Naive thymus-derived CD8-positive, alpha-beta T cell (primary cell): ENCODE measurements at regions not wholly inside any gene's neighbourhood (a gene's known extent, or its start where the extent isn't known, plus 50 kb on each side); places are given as distances from the start of the nearest gene placed in this dataset.
"Not testable (repeated sequence)": the region's sequence is repeated elsewhere in the genome, so short reads cannot be mapped to it uniquely, and the experiment has no call there.

ENCODE experiments used
- ATAC-seq, 2 donors: fragments of 150-1000 bp; cut with Tn5 transposase in 1 of 2; sonication (Bioruptor Pico), chemical (Tn5 transposase) in 1 of 2; 1 replicate in 1 of 2; 2 replicates in 1 of 2; pipeline ENCODE4 v1.10.0; 2021; ENCODE audit warnings: mild to moderate bottlenecking in 2 of 2, moderate library complexity in 2 of 2
- POLR2A ChIA-PET: fragments of 350-600 bp; sonication (Branson Sonifier 250); formaldehyde crosslinking; loops from one replicate; lab custom pipeline; 2021; ENCODE audit warnings: antibody characterized with exemption; lab: Charles Lee
- DNase-seq, 10 donors: peaks; one replicate each; pipeline versions ENCODE4 v3.0.0 to v3.0.0-alpha.2; 2020 to 2022
- H3K27ac Mint-ChIP-seq, 10 donors: one replicate each; pipeline ENCODE4 v1.8.0; 2020 to 2022; ENCODE audit warnings: mild to moderate bottlenecking in 10 of 10, mixed read lengths in 10 of 10, moderate library complexity in 4 of 10, inconsistent platforms in 1 of 10
- H3K27me3 Mint-ChIP-seq, 5 donors: one replicate each; pipeline ENCODE4 v1.8.0; 2021 to 2022; ENCODE audit warnings: mixed read lengths in 5 of 5
- H3K36me3 Mint-ChIP-seq, 3 donors: one replicate each; pipeline ENCODE4 v1.8.0; 2020 to 2022; ENCODE audit warnings: mixed read lengths in 3 of 3, mild to moderate bottlenecking in 2 of 3, inconsistent platforms in 1 of 3
- H3K4me1 Mint-ChIP-seq, 4 donors: one replicate each; pipeline ENCODE4 v1.8.0; 2021 to 2022; ENCODE audit warnings: mixed read lengths in 4 of 4
- H3K4me3 Mint-ChIP-seq, 10 donors: one replicate each; pipeline ENCODE4 v1.8.0; 2020 to 2022; ENCODE audit warnings: mild to moderate bottlenecking in 10 of 10, mixed read lengths in 10 of 10, moderate library complexity in 6 of 10, inconsistent platforms in 1 of 10
- H3K9me3 Mint-ChIP-seq, 9 donors: one replicate each; pipeline ENCODE4 v1.8.0; 2020 to 2022; ENCODE audit warnings: mixed read lengths in 9 of 9, mild to moderate bottlenecking in 3 of 9, inconsistent platforms in 1 of 9, moderate library complexity in 1 of 9

DNA sequence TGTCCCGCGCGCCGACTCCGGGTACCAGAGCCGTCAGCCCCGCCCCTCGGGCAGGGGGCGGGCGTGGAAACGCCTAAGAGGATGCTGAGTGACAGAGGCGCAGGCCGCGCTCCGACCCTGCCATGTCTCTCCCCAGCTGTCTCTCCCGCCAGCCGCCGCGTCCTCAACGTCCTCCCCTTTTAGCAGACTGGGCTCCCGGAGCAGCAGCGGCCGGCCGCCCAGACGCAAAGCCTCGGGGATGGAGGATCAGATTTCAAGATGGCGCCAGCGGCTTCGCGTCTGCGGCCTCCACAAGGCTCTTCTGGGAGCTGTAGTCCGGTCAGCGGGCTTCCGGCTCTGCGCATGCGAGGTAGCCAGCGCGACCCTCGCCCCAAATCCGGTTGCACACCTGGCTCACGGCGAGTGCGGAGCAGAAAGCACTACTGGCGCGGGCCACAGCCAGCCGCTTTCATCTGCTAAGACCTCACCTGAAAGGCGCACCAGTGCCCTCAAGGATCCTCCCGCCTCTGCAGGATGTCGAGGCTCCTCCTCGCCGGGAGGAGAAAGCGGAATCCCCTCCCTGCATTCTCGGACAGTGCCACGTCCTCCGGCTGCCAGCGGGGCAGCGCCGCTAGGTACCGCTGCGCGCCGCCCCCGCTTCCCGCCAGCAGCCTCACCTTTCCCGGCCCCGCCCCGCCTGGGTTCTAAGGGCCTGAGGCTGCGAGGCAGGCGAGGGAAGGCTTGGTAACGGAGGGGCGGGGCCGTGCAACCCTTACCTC lies 143.6 kb downstream of the NBPF8 start:
- Mint-ChIP-seq H3K4me3 (peak overlapping the region; percentile 67 to 85 (median 76)), H3K27ac (peak overlapping the region in 5 of 10 donors; percentile 63 to 86 (median 71))
- H3K36me3 Mint-ChIP-seq, H3K4me1 Mint-ChIP-seq, POLR2A ChIA-PET, H3K27me3 Mint-ChIP-seq, H3K9me3 Mint-ChIP-seq: not testable (repeated sequence)
- peak in 9 of 10 donors; percentile 38 to 69 (median 55) for DNase-seq
- peak; percentile 69 to 78 for ATAC-seq

- ATAC-seq (peak; percentile 52 to 78), DNase-seq (peak in 5 of 10 donors; percentile 19 to 51 (median 23))
- Mint-ChIP-seq H3K4me3 (peak overlapping the region in 3 of 10 donors; percentile 5 to 50 (median 34)), H3K27ac (peak overlapping the region in 4 of 10 donors; percentile 46 to 69 (median 64))
- POLR2A ChIA-PET, H3K27me3 Mint-ChIP-seq, H3K4me1 Mint-ChIP-seq, H3K36me3 Mint-ChIP-seq, H3K9me3 Mint-ChIP-seq: not testable (repeated sequence)
Observed at GRCh38 chr1:120561767-120562166, 146.9 kb downstream of the NBPF8 start.

DNA sequence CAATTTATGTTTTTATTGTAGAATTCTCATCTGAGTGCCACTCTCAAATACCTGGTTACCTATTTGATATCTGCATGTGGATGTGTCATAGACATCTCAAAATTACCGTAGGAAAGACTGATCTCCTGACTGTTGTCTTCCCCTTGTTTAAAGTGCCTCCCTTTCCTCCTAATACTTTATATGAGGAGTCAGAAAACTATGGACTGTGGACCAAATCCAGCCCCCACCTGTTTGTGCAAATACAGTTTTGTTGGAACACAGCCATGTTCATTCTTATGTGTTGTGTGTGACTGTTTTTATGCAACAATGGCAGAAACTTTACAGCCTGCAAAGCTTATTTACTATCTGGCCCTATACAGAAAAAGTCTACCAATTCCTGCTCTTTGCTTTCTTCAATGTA lies 150.6 kb downstream of the NBPF8 start:
- H3K4me3 Mint-ChIP-seq, H3K27ac Mint-ChIP-seq, H3K27me3 Mint-ChIP-seq, H3K4me1 Mint-ChIP-seq, POLR2A ChIA-PET, H3K36me3 Mint-ChIP-seq, ATAC-seq, H3K9me3 Mint-ChIP-seq, DNase-seq: not testable (repeated sequence)

DNA sequence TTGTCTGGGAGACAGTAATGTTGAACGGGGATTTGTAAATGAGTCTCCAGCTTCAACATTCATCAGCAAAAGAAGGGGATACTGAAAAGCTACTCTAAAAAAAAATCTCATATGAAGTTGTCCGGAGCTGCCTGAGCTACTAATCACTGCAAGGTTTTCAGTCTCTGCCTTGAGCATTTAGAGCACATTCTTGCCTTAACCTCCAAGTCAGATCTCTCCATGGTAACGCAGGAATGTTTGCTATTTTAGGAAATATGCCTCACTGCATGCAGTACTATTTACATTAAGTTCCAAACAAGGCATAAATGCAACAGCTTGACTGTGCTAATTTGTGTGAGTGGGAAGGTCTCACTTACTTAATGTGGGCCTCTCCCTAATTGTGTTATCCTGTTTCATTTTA lies 152.8 kb downstream of the NBPF8 start:
- H3K27me3 Mint-ChIP-seq, ATAC-seq, H3K36me3 Mint-ChIP-seq, DNase-seq, POLR2A ChIA-PET, H3K9me3 Mint-ChIP-seq, H3K4me1 Mint-ChIP-seq, H3K27ac Mint-ChIP-seq, H3K4me3 Mint-ChIP-seq: not testable (repeated sequence)

- H3K36me3 Mint-ChIP-seq, H3K9me3 Mint-ChIP-seq, H3K27me3 Mint-ChIP-seq, H3K27ac Mint-ChIP-seq, ATAC-seq, H3K4me3 Mint-ChIP-seq, DNase-seq, POLR2A ChIA-PET, H3K4me1 Mint-ChIP-seq: not testable (repeated sequence)
Observed at GRCh38 chr1:120575201-120575600, 148.5 kb upstream of the NBPF26 start.

DNA sequence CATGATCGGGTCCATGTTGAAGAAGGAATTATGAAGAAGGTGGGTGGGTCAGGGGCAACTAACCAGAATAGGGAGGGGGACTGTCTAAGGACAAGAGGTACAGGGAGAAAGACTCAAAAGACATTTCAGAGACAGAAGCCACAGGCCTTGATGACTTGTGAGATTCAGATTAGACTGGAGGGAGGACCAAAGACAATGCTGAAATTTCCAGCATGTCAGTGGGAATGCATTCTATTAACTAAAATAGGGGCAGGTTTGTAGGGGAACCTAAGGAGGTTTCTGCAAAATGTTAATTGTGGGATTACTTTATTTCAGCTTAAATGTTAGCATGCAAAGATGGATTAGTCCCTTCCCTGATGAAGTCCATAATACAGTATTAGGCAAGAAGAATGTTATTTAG lies 141.6 kb upstream of the NBPF26 start:
- H3K9me3 Mint-ChIP-seq, H3K36me3 Mint-ChIP-seq, H3K4me1 Mint-ChIP-seq, H3K27ac Mint-ChIP-seq, POLR2A ChIA-PET, DNase-seq, H3K27me3 Mint-ChIP-seq, H3K4me3 Mint-ChIP-seq, ATAC-seq: not testable (repeated sequence)

- DNase-seq, H3K36me3 Mint-ChIP-seq, H3K4me3 Mint-ChIP-seq, H3K27ac Mint-ChIP-seq, H3K4me1 Mint-ChIP-seq, ATAC-seq, POLR2A ChIA-PET, H3K27me3 Mint-ChIP-seq, H3K9me3 Mint-ChIP-seq: not testable (repeated sequence)
Observed at GRCh38 chr1:120586053-120586452, 137.7 kb upstream of the NBPF26 start.

GRCh38 chr1:120588811-120589210 lies 134.9 kb upstream of the NBPF26 start:
- POLR2A ChIA-PET, H3K4me1 Mint-ChIP-seq, DNase-seq, H3K36me3 Mint-ChIP-seq, H3K4me3 Mint-ChIP-seq, H3K9me3 Mint-ChIP-seq, H3K27ac Mint-ChIP-seq, H3K27me3 Mint-ChIP-seq: not testable (repeated sequence)
- peak in 1 of 2 donors; percentile 43 for ATAC-seq

GRCh38 chr1:120591774-120592173 lies 132.0 kb upstream of the NBPF26 start:
- H3K27me3 Mint-ChIP-seq, H3K4me3 Mint-ChIP-seq, H3K27ac Mint-ChIP-seq, H3K4me1 Mint-ChIP-seq, H3K9me3 Mint-ChIP-seq, H3K36me3 Mint-ChIP-seq, DNase-seq, POLR2A ChIA-PET: not testable (repeated sequence)
- ATAC-seq: peak in 1 of 2 donors; percentile 11

- H3K27ac Mint-ChIP-seq, DNase-seq, POLR2A ChIA-PET, H3K4me3 Mint-ChIP-seq, ATAC-seq, H3K4me1 Mint-ChIP-seq, H3K9me3 Mint-ChIP-seq, H3K27me3 Mint-ChIP-seq, H3K36me3 Mint-ChIP-seq: not testable (repeated sequence)
Observed at GRCh38 chr1:120592943-120593342, 130.8 kb upstream of the NBPF26 start.

DNA sequence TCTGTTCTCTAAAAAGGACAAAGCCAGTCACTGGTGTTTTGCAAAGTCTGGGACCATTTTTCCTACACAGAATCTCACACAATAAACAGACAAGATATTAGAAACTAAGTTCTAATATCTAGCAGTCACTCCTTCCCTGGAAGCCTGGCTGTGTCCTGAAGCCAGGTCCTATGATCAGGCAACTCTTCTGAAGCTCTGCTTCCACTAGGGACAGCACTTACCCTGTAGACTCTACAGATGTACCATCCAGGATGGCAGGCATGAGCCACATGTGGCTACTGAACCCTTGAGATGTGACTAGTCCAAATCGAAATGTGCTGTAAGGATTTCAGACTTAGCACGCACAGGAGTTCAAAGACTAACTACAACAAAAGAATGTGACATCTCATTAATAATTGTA lies 130.1 kb upstream of the NBPF26 start:
- POLR2A ChIA-PET: not testable (repeated sequence)

DNA sequence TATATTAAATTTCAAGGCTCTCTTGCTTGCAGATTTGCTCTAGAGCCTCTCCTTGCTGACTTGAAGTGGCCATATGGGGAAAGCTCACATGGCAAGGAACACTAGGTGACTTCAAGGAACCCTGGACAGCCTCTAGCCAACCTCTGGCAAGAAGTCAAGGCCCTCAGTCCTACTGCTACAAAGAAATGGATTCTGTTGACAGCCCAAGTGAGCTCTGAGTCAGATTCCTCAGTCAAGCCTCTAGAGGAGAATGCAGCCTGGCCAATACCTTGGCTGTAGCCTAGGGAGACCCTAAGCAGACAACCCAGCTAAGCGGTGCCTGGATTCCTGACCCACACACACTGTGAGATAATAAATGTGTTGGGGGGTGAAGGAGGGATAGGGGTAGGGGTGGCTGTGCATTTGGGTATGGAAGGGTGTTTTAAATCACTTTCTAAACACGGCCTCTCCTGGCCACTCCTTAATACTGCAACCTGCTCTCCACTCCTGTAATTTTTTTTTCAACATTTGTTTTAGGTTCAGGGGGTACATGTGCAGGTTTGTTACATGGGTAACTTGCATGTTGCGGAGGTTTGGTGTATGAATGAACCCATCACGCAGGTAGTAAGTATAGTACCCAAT lies 125.3 kb upstream of the NBPF26 start:
- not testable (repeated sequence) for H3K9me3 Mint-ChIP-seq, H3K4me1 Mint-ChIP-seq, H3K27me3 Mint-ChIP-seq

More for the DNA sequence above, 130.1 kb upstream of the NBPF26 start:
- not testable (repeated sequence) for H3K27ac Mint-ChIP-seq, H3K4me1 Mint-ChIP-seq, ATAC-seq, H3K4me3 Mint-ChIP-seq, H3K9me3 Mint-ChIP-seq, H3K27me3 Mint-ChIP-seq, DNase-seq, H3K36me3 Mint-ChIP-seq

GRCh38 chr1:120599511-120599910 lies 124.2 kb upstream of the NBPF26 start:
- H3K27ac Mint-ChIP-seq, ATAC-seq, DNase-seq, H3K36me3 Mint-ChIP-seq, POLR2A ChIA-PET, H3K4me3 Mint-ChIP-seq, H3K27me3 Mint-ChIP-seq, H3K9me3 Mint-ChIP-seq, H3K4me1 Mint-ChIP-seq: not testable (repeated sequence)

More for the DNA sequence above, 125.3 kb upstream of the NBPF26 start:
- ATAC-seq, H3K36me3 Mint-ChIP-seq, DNase-seq, H3K4me3 Mint-ChIP-seq, H3K27ac Mint-ChIP-seq, POLR2A ChIA-PET: not testable (repeated sequence)
